ENCODE measurements at regions not wholly inside any gene's neighbourhood (a gene's known extent, or its start where the extent isn't known, plus 50 kb on each side); places are given as distances from the start of the nearest gene placed in this dataset.

- H3K27me3 ChIP-seq (ENCODE audit: insufficient read depth, low read length): no peaks in the 10 kb centered on the region
- no peaks in the 10 kb centered on the region for H3K36me3 Mint-ChIP-seq (ENCODE audit: low read depth, unreplicated experiment)
- TF ChIP-seq CTCF (IDR thresholded peaks at IDR 0.05; ENCODE audit: insufficient read depth, low read depth, low read length) (no peak), EZH2 (IDR thresholded peaks at IDR 0.05; ENCODE audit: insufficient read depth, low read length) (no peak)
- H3K27ac Mint-ChIP-seq (ENCODE audit: unreplicated experiment): peak overlapping the region; percentile 31
- H3K4me3 Mint-ChIP-seq (ENCODE audit: unreplicated experiment): no peak overlapping the region
- H3K27ac ChIP-seq (ENCODE audit: low read depth, low read length): peak overlapping the region; percentile 32
- DNase-seq (ENCODE audit: low read depth): peak; percentile 43
- no peak overlapping the region for H3K9ac ChIP-seq (ENCODE audit: low read length)
- peak overlapping the region; percentile 49 for H2AFZ ChIP-seq (ENCODE audit: low read depth, low read length)
- no peak for FAIRE-seq
- no peaks in the 10 kb centered on the region for H3K36me3 ChIP-seq (ENCODE audit: insufficient read depth, low read length)
- no peaks in the 10 kb centered on the region for H4K20me1 ChIP-seq (ENCODE audit: insufficient read depth, low read length)
- no peaks in the 10 kb centered on the region for H3K27me3 Mint-ChIP-seq (ENCODE audit: low read depth, unreplicated experiment)
- H3K9me3 Mint-ChIP-seq (ENCODE audit: unreplicated experiment): peaks cover 2% of the 10 kb centered on the region
- H3K79me2 ChIP-seq (ENCODE audit: insufficient read depth, low read length): no peaks in the 10 kb centered on the region
- H3K4me1 Mint-ChIP-seq (ENCODE audit: low read depth, unreplicated experiment): peaks cover 16% of the 10 kb centered on the region
- no peak overlapping the region for H3K4me3 ChIP-seq (ENCODE audit: insufficient read depth, low read depth, low read length)
- peaks cover 13% of the 10 kb centered on the region for H3K4me1 ChIP-seq (ENCODE audit: insufficient read depth, low read length)
- peaks cover 4% of the 10 kb centered on the region for H3K9me3 ChIP-seq (ENCODE audit: insufficient read depth, low read depth, low read length)
- peak overlapping the region; percentile 12 for H3K4me2 ChIP-seq (ENCODE audit: low read length)
These were observed 517.2 kb upstream of the SLITRK1 start for GRCh38 chr13:84399320-84400085.

GRCh38 chr13:84393981-84394625, 511.8 kb upstream of the SLITRK1 start:
- no peaks in the 10 kb centered on the region for H3K27me3 Mint-ChIP-seq (ENCODE audit: low read depth, unreplicated experiment)
- no peaks in the 10 kb centered on the region for H3K36me3 Mint-ChIP-seq (ENCODE audit: low read depth, unreplicated experiment)
- no peak for FAIRE-seq

More at GRCh38 chr13:84393981-84394625, 511.8 kb upstream of the SLITRK1 start:
- TF ChIP-seq EZH2 (IDR thresholded peaks at IDR 0.05; ENCODE audit: insufficient read depth, low read length) (no peak), CTCF (IDR thresholded peaks at IDR 0.05; ENCODE audit: insufficient read depth, low read depth, low read length) (no peak)
- no peaks in the 10 kb centered on the region for H3K79me2 ChIP-seq (ENCODE audit: insufficient read depth, low read length)
- H3K9me3 ChIP-seq (ENCODE audit: insufficient read depth, low read depth, low read length): peaks cover 12% of the 10 kb centered on the region
- H3K4me1 ChIP-seq (ENCODE audit: insufficient read depth, low read length): no peaks in the 10 kb centered on the region
- no peak overlapping the region for H3K27ac Mint-ChIP-seq (ENCODE audit: unreplicated experiment)
- no peak overlapping the region for H3K27ac ChIP-seq (ENCODE audit: low read depth, low read length)
- H3K4me3 ChIP-seq (ENCODE audit: insufficient read depth, low read depth, low read length): no peak overlapping the region
- H3K9ac ChIP-seq (ENCODE audit: low read length): no peak overlapping the region
- H3K4me2 ChIP-seq (ENCODE audit: low read length): no peak overlapping the region
- no peak for DNase-seq (ENCODE audit: low read depth)
- no peak overlapping the region for H3K4me3 Mint-ChIP-seq (ENCODE audit: unreplicated experiment)
- peaks cover under 1% of the 10 kb centered on the region for H3K4me1 Mint-ChIP-seq (ENCODE audit: low read depth, unreplicated experiment)
- H3K27me3 ChIP-seq (ENCODE audit: insufficient read depth, low read length): no peaks in the 10 kb centered on the region
- peaks cover 13% of the 10 kb centered on the region for H3K9me3 Mint-ChIP-seq (ENCODE audit: unreplicated experiment)
- no peaks in the 10 kb centered on the region for H3K36me3 ChIP-seq (ENCODE audit: insufficient read depth, low read length)
- no peak overlapping the region for H2AFZ ChIP-seq (ENCODE audit: low read depth, low read length)
- no peaks in the 10 kb centered on the region for H4K20me1 ChIP-seq (ENCODE audit: insufficient read depth, low read length)

All from astrocyte (in vitro differentiated cells and primary cell).